ENCODE measurements at regions not wholly inside any gene's neighbourhood (a gene's known extent, or its start where the extent isn't known, plus 50 kb on each side); places are given as distances from the start of the nearest gene placed in this dataset.
"Not testable (repeated sequence)": the region's sequence is repeated elsewhere in the genome, so short reads cannot be mapped to it uniquely, and the experiment has no call there.

DNA sequence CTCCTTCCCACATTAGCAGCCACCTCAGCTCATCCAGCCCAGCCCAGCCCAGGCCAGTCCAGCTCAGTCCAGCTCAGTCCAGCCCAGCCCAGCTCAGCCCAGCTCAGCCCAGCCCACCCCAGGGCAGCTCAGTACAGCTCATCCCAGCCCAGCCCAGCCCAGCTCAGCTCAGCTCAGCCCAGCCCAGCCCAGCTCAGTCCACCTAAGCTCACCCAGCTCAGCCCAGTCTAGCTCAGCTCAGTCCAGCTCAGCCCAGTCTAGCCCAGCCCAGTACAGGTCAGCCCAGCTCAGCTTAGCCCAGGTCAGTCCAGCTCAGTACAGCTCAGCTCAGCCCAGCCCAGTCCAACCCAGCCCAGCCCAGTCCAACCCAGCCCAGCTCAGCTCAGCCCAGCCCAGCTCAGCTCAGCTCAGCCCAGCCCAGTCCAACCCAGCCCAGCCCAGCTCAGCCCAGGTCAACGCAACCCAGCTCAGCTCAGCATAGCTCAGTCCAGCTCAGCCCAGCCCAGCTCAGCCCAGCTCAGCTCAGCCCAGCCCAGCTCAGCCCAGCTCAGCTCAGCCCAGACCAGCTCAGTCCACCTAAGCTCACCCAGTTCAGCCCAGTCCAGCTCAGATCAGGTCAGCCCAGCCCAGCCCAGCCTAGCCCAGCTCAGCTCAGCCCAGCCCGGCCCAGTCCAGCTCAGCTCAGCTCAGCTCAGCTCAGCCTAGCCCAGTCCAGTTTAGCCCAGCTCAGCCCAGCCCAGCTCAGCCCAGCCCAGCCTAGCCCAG lies 63.0 kb downstream of the TMEM121 start:
- DNase-seq (ENCODE audit: extremely low read depth, low read depth) = no peak
- no peak overlapping the region for H3K4me3 ChIP-seq (replicated peaks; ENCODE audit: low read depth, low read length)

DNA sequence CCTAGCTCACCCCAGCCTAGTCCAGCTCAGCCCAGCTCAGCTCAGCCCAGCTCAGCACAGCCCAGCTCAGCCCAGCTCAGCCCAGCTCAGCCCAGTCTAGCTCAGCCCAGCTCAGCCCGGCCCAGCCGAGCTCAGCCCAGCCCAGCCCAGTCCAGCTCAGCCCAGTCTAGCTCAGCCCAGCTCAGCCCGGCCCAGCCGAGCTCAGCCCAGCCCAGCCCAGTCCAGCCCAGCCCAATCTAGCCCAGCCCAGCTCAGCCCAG lies 63.5 kb downstream of the TMEM121 start:
- not testable (repeated sequence) for DNase-seq (ENCODE audit: extremely low read depth, low read depth); H3K4me3 ChIP-seq (replicated peaks; ENCODE audit: low read depth, low read length)

More for the DNA sequence above, 63.0 kb downstream of the TMEM121 start:
- TF ChIP-seq, protein P1, sequence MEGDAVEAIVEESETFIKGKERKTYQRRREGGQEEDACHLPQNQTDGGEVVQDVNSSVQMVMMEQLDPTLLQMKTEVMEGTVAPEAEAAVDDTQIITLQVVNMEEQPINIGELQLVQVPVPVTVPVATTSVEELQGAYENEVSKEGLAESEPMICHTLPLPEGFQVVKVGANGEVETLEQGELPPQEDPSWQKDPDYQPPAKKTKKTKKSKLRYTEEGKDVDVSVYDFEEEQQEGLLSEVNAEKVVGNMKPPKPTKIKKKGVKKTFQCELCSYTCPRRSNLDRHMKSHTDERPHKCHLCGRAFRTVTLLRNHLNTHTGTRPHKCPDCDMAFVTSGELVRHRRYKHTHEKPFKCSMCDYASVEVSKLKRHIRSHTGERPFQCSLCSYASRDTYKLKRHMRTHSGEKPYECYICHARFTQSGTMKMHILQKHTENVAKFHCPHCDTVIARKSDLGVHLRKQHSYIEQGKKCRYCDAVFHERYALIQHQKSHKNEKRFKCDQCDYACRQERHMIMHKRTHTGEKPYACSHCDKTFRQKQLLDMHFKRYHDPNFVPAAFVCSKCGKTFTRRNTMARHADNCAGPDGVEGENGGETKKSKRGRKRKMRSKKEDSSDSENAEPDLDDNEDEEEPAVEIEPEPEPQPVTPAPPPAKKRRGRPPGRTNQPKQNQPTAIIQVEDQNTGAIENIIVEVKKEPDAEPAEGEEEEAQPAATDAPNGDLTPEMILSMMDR (IDR thresholded peaks at IDR 0.05; ENCODE audit: low read depth, low read length, missing control alignments) = no peak

DNA sequence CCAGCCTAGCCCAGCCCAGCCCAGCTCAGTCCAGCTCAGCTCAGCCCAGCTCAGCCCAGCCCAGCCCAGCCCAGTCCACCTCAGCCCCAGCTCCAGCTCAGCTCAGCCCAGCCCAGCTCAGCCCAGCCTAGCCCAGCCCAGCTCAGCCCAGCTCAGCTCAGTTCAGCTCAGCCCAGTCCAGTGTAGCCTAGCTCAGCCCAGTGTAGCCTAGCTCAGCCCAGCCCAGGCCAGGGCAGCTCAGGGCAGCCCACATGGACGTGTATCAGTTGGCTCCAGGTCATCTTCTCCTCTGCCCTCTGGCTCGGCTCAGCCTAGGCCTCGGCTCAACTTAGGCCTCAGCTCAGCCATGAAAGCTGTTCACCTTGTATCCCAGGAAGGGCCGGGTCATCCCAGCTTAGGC lies 64.7 kb downstream of the TMEM121 start:
- DNase-seq (ENCODE audit: extremely low read depth, low read depth) = no peak
- TF ChIP-seq, protein P1 (IDR thresholded peaks at IDR 0.05; ENCODE audit: low read depth, low read length, missing control alignments) = no peak
- H3K4me3 ChIP-seq (replicated peaks; ENCODE audit: low read depth, low read length) = no peak overlapping the region

DNA sequence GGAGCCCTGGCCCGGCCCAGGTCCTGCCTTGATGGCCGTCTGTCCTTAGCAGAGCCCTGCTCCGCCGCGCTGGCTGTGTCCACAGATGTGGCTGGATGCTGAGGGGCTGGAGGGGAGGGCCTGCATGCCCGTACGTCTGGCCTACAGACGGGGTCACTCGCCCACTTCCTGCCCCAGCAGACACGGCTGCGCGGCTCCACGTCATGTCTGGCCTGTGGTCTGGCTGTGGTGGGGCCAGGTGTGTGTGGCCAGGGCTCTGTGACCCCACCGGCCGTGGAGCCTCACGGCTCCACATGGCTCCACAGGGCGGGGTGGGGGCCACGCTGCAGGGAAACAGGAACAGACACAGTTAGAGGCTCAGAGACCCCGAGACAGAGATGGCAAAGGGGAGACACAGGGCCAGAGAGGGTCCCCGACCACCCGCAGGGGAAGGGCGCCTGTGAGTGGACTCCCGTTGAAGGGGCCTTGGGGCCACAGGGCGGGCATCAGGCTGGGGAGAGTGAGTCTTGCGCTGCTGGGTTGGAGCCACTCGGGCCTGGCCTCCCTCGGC lies 65.5 kb downstream of the TMEM121 start:
- not testable (repeated sequence) for H3K4me3 ChIP-seq (replicated peaks; ENCODE audit: low read depth, low read length); DNase-seq (ENCODE audit: extremely low read depth, low read depth)

DNA sequence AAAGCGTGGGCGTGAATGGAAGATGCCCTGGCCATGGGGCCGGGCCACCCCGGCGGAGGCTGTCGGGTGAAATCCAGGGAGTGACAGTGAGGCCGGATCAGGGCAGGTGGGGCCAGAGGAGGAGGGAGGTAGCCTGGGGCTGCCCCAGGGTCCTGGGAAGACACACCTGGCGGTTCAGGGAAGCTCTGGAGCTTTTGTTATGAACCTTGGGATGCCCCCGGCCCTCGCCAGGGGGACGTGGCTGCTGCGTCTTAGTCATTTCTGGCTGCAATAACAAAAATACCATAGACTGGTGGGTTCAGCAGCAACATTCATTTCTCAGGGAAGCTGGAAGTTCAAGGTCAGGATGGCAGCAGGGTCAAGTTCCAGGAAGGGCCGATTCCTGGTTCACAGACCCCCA lies 66.3 kb downstream of the TMEM121 start:
- not testable (repeated sequence) for DNase-seq (ENCODE audit: extremely low read depth, low read depth); H3K4me3 ChIP-seq (replicated peaks; ENCODE audit: low read depth, low read length)

DNA sequence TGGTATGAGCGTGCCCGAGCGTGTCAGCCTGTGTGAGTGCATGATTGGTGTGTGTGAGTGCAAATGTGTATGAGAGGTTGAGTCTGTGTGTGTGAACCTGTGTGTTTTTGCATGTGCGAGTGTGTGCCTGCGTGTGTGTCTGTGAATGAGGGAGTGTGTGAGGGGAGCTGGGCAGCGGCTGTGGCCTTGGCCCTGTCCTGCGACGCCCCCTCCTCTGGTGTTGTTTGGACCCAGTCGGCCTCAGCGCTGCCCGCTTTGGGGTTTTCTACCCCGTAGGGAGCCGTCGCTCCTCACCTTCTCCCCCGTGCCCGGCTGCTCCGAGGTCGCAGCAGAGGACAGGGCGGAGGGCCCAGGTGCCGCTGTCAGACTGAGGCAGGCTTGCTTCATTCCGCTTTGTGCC lies 69.0 kb downstream of the TMEM121 start:
- not testable (repeated sequence) for H3K4me3 ChIP-seq (replicated peaks; ENCODE audit: low read depth, low read length); DNase-seq (ENCODE audit: extremely low read depth, low read depth)

DNA sequence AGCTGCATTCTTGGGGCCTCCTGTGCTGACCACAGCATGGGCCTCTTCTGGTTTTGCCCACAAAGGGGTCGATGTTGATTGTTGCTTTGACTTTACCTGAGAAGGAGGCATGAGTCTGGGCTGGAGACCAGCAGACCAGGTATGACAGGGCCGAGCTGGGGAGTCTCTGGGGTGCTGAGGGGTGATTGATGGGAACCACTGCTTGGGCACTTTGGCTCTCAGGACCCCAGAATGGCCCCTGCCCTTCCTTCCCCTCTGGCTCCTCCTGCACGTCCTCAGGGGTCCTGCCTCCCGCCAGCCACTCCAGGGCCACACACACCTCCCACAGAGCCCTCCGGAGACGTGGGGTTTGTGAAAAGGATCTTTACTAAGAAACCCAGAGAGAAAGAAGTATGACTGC lies 70.0 kb downstream of the TMEM121 start:
- H3K4me3 ChIP-seq (replicated peaks; ENCODE audit: low read depth, low read length); DNase-seq (ENCODE audit: extremely low read depth, low read depth): not testable (repeated sequence)

DNA sequence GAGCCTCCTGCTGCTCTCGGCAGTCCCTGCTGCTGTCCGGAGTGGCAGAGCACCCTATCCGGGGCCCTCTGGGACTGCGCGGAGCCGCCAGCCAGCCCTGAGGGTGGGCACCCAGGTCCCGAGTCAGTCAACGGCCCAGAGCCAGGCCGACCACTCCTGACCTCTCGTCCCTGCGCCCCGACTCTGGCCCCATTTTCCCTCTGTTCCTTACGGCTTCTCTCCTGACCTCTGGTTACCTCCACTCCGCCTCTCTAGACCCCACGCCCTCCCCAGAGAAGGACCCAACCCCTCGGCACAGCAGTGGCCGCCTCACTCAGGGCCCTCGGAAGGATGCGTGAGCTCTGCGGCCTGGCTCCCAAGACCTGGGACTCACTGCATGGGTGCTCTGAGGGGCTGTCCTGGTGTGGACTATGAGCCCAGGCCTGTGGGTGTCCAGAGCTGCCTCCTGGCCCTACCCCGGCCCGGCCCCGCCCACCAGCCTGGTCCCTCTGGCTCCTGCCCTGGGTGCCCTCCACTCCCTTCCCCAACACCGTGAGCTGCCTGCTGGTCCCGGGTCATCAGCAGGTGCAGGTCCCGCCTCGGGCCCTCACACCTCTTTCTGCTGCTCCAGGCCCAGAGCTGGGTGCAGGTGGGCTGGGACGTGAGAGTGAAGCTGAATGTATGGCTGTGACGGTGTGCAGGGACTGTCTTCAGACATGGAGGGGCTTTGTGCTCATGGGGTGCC lies 71.8 kb downstream of the TMEM121 start:
- DNase-seq (ENCODE audit: extremely low read depth, low read depth); H3K4me3 ChIP-seq (replicated peaks; ENCODE audit: low read depth, low read length): not testable (repeated sequence)

DNA sequence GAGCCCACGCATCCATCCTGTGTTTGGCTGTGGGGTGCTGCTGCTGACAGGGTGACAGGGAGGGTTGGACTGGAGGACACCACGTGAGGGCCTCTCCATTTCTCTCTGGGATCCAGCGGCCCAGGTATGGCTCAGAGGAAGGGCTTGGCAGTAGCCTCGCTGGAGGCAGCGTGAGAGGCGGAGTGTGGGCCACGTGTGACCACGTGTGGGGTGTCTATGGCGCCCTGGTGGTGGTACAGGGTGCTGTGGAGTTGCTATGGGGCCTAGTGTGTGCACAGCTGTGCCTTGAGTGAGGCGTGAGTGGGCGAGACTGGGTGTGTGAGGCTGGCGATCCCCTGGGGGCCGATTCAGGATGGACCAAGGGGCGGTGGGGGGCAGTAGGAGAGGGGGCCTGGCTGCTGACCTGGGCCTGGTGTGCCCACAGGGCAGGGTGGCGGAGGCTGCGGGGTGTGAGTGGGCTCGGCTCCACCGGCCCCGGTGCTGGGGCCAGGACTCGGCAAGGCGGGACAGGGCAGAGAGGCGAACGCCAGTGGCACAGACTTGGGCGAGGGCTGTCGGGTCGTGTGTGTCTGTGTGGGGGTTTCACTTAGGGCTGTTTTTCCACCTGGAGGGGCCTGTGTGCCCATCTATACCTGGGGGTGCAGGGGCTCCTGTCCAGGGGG lies 72.7 kb downstream of the TMEM121 start:
- H3K4me3 ChIP-seq (replicated peaks; ENCODE audit: low read depth, low read length) = not testable (repeated sequence)

DNA sequence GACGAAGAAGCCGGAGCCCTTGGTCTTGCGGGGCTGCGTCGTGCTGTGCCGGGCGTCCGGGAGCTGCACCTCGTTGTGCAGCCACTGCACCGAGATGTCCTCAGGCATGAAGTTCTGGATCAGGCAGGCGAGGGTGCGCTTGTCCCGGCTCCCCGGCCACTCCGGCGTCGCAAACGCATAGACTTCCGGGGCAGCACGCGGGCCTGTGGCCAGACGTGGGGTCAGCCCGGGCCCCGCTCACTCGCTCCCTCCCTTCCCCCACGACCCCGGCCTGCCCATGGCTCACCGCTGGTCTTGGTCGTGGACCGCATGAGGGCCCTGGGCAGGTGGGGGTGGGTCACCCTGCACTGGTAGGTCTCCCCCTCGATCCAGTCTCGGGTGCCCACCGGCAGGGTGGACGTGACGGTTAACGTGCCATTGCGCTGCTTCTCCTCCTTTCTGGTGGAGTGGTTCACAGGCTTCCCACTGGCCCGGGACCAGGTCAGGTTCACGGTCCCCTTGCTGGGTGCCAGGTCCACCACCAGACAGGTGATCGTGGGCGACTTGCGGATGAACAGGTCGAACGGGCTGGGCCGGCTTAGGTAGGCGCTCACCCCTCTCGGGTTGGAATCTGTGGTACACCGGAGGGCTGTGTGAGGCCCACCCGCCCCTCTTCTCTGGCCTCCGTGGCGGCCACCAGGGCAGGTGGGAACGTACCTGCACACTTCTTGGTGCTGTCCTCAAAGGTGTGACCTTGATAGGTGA lies 74.0 kb downstream of the TMEM121 start:
- H3K4me3 ChIP-seq (replicated peaks; ENCODE audit: low read depth, low read length); DNase-seq (ENCODE audit: extremely low read depth, low read depth): not testable (repeated sequence)

More for the DNA sequence above, 72.7 kb downstream of the TMEM121 start:
- DNase-seq (ENCODE audit: extremely low read depth, low read depth) = not testable (repeated sequence)

DNA sequence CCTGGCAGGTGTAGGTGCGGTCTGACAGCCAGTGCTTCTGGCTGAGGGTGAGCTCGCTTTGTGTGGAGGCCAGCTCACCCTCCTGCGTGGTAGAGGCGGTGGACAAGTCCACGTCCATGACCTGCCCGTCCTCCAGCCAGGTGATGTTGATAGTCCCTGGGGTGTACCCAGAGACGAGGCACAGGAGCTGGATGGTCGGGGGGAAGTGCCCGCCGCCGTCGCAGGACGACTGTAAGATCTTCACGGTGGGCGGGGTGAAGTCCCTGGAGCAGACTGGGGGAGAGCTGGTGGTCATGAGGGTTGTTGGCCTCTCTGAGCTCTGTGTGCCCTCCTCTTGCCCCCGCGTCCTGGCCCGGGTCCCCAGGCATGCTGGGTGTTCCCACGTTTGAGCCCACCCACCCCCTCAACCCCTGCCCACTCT lies 74.6 kb downstream of the TMEM121 start:
- TF ChIP-seq, protein P1 (IDR thresholded peaks at IDR 0.05; ENCODE audit: low read depth, low read length, missing control alignments) = no peak
- no peak overlapping the region for H3K4me3 ChIP-seq (replicated peaks; ENCODE audit: low read depth, low read length)
- no peak for DNase-seq (ENCODE audit: extremely low read depth, low read depth)

Data from HFF-Myc (cell line).